WTC11 (cell line): ENCODE measurements at regions not wholly inside any gene's neighbourhood (a gene's known extent, or its start where the extent isn't known, plus 50 kb on each side); places are given as distances from the start of the nearest gene placed in this dataset.

Experiments used
- ATAC-seq: fragments of 200-7000 bp; cut with Tn5 transposase; 2 replicates; pipeline ENCODE4 v1.10.0; 2021; ENCODE audit warnings: mild to moderate bottlenecking, moderate library complexity
- CTCF ChIA-PET: fragments of 300-600 bp; sonication (Branson Sonifier 250); formaldehyde crosslinking; loops from one replicate; lab custom pipeline; 2021; ENCODE audit warnings: antibody characterized with exemption; lab: Charles Lee
- POLR2A ChIA-PET: fragments of 350-600 bp; sonication (Branson Sonifier 250); formaldehyde crosslinking; loops from one replicate; lab custom pipeline; 2021; ENCODE audit warnings: antibody characterized with exemption; lab: Charles Lee
- DNase-seq: peaks from one replicate; pipeline ENCODE4 v3.0.0; 2021; ENCODE audit warnings: low spot score
- H3K27ac Mint-ChIP-seq: 2 replicates; pipeline ENCODE4 v1.8.0; 2021; ENCODE audit warnings: mixed read lengths
- H3K27me3 Mint-ChIP-seq: 2 replicates; pipeline ENCODE4 v1.8.0; 2021; ENCODE audit warnings: low read depth, mild to moderate bottlenecking, moderate library complexity, mixed read lengths
- H3K36me3 Mint-ChIP-seq: 2 replicates; pipeline ENCODE4 v1.8.0; 2021; ENCODE audit warnings: mixed read lengths
- H3K4me1 Mint-ChIP-seq: 2 replicates; pipeline ENCODE4 v1.8.0; 2022; ENCODE audit warnings: mixed read lengths
- H3K4me3 Mint-ChIP-seq: 2 replicates; pipeline ENCODE4 v1.8.0; 2021; ENCODE audit warnings: mild to moderate bottlenecking, moderate library complexity, mixed read lengths
- H3K9me3 Mint-ChIP-seq: 2 replicates; pipeline ENCODE4 v1.8.0; 2021; ENCODE audit warnings: mixed read lengths
- ATF1 ChIP-seq: sonication (generic); formaldehyde crosslinking; IDR thresholded peaks from 2 replicates; pipeline ENCODE4 v1.8.1; 2023; ENCODE audit warnings: mild to moderate bottlenecking, moderate library complexity, missing genetic modification reagents
- CREB1 ChIP-seq: sonication (generic); formaldehyde crosslinking; IDR thresholded peaks from 2 replicates; pipeline ENCODE4 v1.8.0; 2023; ENCODE audit warnings: mild to moderate bottlenecking, missing genetic modification reagents
- CREM ChIP-seq: sonication (generic); formaldehyde crosslinking; IDR thresholded peaks from 2 replicates; pipeline ENCODE4 v1.8.1; 2022; ENCODE audit warnings: mild to moderate bottlenecking, missing genetic modification reagents, moderate library complexity
- ELF4 ChIP-seq: sonication (generic); formaldehyde crosslinking; IDR thresholded peaks from 2 replicates; pipeline ENCODE4 v1.8.1; 2022; ENCODE audit warnings: low read depth, mild to moderate bottlenecking, moderate library complexity, missing genetic modification reagents
- ESRRA ChIP-seq: sonication (generic); formaldehyde crosslinking; IDR thresholded peaks from 2 replicates; pipeline ENCODE4 v1.8.1; 2022; ENCODE audit warnings: mild to moderate bottlenecking, missing genetic modification reagents, borderline replicate concordance
- KAT7 ChIP-seq: sonication (generic); formaldehyde crosslinking; IDR thresholded peaks from 2 replicates; pipeline ENCODE4 v1.8.1; 2023; ENCODE audit warnings: missing genetic modification reagents, mild to moderate bottlenecking, borderline replicate concordance
- SMAD4 ChIP-seq: sonication (generic); formaldehyde crosslinking; IDR thresholded peaks from 2 replicates; pipeline ENCODE4 v1.8.0; 2022; ENCODE audit warnings: mild to moderate bottlenecking, missing genetic modification reagents
- TEAD4 ChIP-seq: sonication (generic); formaldehyde crosslinking; IDR thresholded peaks from 2 replicates; pipeline ENCODE4 v1.8.0; 2022; ENCODE audit warnings: mild to moderate bottlenecking, missing genetic modification reagents
- ZNF219 ChIP-seq: sonication (generic); formaldehyde crosslinking; IDR thresholded peaks from 2 replicates; pipeline ENCODE4 v1.8.0; 2023; ENCODE audit warnings: missing genetic modification reagents, mild to moderate bottlenecking, borderline replicate concordance
- ZNF317 ChIP-seq: sonication (generic); formaldehyde crosslinking; IDR thresholded peaks from 2 replicates; pipeline ENCODE4 v1.8.1; 2023; ENCODE audit warnings: low read depth, mild to moderate bottlenecking, moderate library complexity, missing genetic modification reagents, borderline replicate concordance
- TF ChIP-seq, protein P1 (sequence below): sonication (generic); formaldehyde crosslinking; conservative IDR thresholded peaks from 2 replicates; pipeline ENCODE4 v1.8.1; 2022; ENCODE audit warnings: mild to moderate bottlenecking, missing genetic modification reagents
- TF ChIP-seq, protein P2 (sequence below): sonication (generic); formaldehyde crosslinking; IDR thresholded peaks from 2 replicates; pipeline ENCODE4 v1.8.0; 2022; ENCODE audit warnings: missing genetic modification reagents
- TF ChIP-seq, protein P3 (sequence below): sonication (generic); formaldehyde crosslinking; IDR thresholded peaks from 2 replicates; pipeline ENCODE4 v1.8.1; 2023; ENCODE audit warnings: mild to moderate bottlenecking, moderate library complexity, missing genetic modification reagents
- TF ChIP-seq, protein P4 (sequence below): sonication (generic); formaldehyde crosslinking; IDR thresholded peaks from 2 replicates; pipeline ENCODE4 v1.8.1; 2023; ENCODE audit warnings: mild to moderate bottlenecking, missing genetic modification reagents
- TF ChIP-seq, protein P5 (sequence below): sonication (generic); formaldehyde crosslinking; IDR thresholded peaks from 2 replicates; pipeline ENCODE4 v1.8.0; 2023; ENCODE audit warnings: missing genetic modification reagents
- TF ChIP-seq, protein P6 (sequence below): fragments of 250-450 bp; sonication (Bioruptor Pico); IDR thresholded peaks from 2 replicates; pipeline ENCODE4 v2.1.2; 2022; ENCODE audit warnings: mild to moderate bottlenecking, moderate library complexity
- TF ChIP-seq, protein P7 (sequence below): sonication (generic); formaldehyde crosslinking; IDR thresholded peaks from 2 replicates; pipeline ENCODE4 v1.8.1; 2022; ENCODE audit warnings: mild to moderate bottlenecking, missing genetic modification reagents, moderate library complexity, borderline replicate concordance

DNA sequence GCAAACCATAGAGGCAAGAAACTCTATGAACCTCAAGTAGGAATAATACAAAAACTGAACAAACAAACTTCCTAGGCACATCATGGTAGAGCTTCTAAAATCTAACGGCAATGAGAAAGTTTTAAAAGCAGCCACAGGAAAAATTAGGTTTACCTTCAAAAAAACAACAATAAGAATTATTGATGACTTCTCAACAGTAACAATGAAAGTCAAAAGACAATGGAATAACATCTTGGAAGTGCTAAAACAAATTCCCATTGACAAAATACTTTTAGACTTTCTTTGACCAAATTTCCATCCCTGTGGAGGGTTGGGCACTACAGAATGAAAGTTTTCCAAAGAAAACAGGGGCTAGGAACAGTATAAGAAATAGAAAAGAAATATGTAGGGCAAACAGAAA lies 222.9 kb upstream of the ERCC4 start:
- H3K27ac Mint-ChIP-seq: no peak overlapping the region
- peaks cover 4% of the 10 kb centered on the region for H3K27me3 Mint-ChIP-seq
- H3K36me3 Mint-ChIP-seq: peaks cover 51% of the 10 kb centered on the region
- H3K4me1 Mint-ChIP-seq: no peaks in the 10 kb centered on the region
- DNase-seq: no peak
- POLR2A ChIA-PET: no interaction called here
- CTCF ChIA-PET: no interaction called here
- H3K4me3 Mint-ChIP-seq: no peak overlapping the region
- H3K9me3 Mint-ChIP-seq: peaks cover 77% of the 10 kb centered on the region
- TF ChIP-seq ZNF317 (CRISPR knock-in tag): peak; percentile 95
- no peak for TF ChIP-seq ELF4 (CRISPR knock-in tag)
- TF ChIP-seq, all 79 proteins: peak for 1
- ATAC-seq: no peak

DNA sequence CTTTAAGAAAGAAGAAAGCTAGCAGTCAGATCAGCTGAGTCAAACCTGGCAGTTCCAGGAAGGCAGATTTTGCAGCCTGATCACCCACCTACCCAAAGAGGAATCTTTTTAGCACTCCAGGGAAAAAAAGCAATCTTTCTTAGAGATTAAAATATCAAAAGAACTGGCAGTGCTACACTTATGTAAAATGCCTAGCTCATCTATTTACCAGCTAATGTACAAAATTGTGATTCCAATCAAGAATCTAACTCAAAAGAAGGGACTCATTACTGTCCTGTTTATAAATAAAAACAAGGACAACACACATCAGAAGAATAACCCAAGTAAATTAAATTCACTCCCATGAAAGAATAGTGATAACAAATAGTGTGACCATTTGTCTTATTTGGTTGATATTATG lies 222.4 kb upstream of the ERCC4 start:
- CTCF ChIA-PET: no interaction called here
- TF ChIP-seq ESRRA (CRISPR knock-in tag) (no peak), ATF1 (CRISPR knock-in tag) (no peak), SMAD4 (CRISPR knock-in tag) (no peak), KAT7 (no peak), CREB1 (CRISPR knock-in tag) (no peak), ZNF219 (no peak), CREM (CRISPR knock-in tag) (no peak)
- TF ChIP-seq, protein P1, sequence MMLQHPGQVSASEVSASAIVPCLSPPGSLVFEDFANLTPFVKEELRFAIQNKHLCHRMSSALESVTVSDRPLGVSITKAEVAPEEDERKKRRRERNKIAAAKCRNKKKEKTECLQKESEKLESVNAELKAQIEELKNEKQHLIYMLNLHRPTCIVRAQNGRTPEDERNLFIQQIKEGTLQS (CRISPR knock-in tag): no peak
- TF ChIP-seq, protein P2, sequence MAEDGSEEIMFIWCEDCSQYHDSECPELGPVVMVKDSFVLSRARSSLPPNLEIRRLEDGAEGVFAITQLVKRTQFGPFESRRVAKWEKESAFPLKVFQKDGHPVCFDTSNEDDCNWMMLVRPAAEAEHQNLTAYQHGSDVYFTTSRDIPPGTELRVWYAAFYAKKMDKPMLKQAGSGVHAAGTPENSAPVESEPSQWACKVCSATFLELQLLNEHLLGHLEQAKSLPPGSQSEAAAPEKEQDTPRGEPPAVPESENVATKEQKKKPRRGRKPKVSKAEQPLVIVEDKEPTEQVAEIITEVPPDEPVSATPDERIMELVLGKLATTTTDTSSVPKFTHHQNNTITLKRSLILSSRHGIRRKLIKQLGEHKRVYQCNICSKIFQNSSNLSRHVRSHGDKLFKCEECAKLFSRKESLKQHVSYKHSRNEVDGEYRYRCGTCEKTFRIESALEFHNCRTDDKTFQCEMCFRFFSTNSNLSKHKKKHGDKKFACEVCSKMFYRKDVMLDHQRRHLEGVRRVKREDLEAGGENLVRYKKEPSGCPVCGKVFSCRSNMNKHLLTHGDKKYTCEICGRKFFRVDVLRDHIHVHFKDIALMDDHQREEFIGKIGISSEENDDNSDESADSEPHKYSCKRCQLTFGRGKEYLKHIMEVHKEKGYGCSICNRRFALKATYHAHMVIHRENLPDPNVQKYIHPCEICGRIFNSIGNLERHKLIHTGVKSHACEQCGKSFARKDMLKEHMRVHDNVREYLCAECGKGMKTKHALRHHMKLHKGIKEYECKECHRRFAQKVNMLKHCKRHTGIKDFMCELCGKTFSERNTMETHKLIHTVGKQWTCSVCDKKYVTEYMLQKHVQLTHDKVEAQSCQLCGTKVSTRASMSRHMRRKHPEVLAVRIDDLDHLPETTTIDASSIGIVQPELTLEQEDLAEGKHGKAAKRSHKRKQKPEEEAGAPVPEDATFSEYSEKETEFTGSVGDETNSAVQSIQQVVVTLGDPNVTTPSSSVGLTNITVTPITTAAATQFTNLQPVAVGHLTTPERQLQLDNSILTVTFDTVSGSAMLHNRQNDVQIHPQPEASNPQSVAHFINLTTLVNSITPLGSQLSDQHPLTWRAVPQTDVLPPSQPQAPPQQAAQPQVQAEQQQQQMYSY (CRISPR knock-in tag): no peak
- TF ChIP-seq, protein P3, sequence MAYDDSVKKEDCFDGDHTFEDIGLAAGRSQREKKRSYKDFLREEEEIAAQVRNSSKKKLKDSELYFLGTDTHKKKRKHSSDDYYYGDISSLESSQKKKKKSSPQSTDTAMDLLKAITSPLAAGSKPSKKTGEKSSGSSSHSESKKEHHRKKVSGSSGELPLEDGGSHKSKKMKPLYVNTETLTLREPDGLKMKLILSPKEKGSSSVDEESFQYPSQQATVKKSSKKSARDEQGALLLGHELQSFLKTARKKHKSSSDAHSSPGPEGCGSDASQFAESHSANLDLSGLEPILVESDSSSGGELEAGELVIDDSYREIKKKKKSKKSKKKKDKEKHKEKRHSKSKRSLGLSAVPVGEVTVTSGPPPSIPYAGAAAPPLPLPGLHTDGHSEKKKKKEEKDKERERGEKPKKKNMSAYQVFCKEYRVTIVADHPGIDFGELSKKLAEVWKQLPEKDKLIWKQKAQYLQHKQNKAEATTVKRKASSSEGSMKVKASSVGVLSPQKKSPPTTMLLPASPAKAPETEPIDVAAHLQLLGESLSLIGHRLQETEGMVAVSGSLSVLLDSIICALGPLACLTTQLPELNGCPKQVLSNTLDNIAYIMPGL: no peak
- TF ChIP-seq, protein P4, sequence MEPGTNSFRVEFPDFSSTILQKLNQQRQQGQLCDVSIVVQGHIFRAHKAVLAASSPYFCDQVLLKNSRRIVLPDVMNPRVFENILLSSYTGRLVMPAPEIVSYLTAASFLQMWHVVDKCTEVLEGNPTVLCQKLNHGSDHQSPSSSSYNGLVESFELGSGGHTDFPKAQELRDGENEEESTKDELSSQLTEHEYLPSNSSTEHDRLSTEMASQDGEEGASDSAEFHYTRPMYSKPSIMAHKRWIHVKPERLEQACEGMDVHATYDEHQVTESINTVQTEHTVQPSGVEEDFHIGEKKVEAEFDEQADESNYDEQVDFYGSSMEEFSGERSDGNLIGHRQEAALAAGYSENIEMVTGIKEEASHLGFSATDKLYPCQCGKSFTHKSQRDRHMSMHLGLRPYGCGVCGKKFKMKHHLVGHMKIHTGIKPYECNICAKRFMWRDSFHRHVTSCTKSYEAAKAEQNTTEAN (CRISPR knock-in tag): no peak
- TF ChIP-seq, protein P5, sequence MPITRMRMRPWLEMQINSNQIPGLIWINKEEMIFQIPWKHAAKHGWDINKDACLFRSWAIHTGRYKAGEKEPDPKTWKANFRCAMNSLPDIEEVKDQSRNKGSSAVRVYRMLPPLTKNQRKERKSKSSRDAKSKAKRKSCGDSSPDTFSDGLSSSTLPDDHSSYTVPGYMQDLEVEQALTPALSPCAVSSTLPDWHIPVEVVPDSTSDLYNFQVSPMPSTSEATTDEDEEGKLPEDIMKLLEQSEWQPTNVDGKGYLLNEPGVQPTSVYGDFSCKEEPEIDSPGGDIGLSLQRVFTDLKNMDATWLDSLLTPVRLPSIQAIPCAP: no peak
- TF ChIP-seq, all 79 proteins: peak for 0
- no peaks in the 10 kb centered on the region for H3K4me1 Mint-ChIP-seq
- H3K27me3 Mint-ChIP-seq: peaks cover 4% of the 10 kb centered on the region
- no peak for DNase-seq
- H3K9me3 Mint-ChIP-seq: peaks cover 72% of the 10 kb centered on the region
- H3K27ac Mint-ChIP-seq: no peak overlapping the region
- ATAC-seq: no peak
- no peak overlapping the region for H3K4me3 Mint-ChIP-seq
- H3K36me3 Mint-ChIP-seq: peaks cover 46% of the 10 kb centered on the region
- POLR2A ChIA-PET: no interaction called here

DNA sequence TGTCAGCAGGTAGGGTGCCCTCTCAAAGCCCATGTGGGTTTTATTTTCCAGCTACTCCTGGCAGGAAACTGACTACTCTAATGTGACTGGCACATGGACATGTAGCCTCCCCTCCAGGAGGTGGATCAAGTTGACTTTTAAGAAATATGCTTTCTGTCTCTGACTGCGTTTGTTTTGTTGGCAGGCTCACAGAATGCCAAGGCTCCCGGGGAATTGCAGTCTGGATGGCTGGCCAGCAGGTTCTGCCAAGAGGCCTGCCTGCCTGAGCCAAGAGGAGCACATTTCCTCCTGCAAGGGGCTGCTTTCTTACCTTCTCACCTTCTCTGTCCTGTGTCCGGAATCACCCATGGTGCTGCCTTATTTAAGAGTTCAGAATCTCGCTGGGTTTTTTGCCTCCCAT lies 217.3 kb upstream of the ERCC4 start:
- CTCF ChIA-PET: interaction anchor here (0.6 kb wide), 1 partner anchor 590 kb away, joined by 3 read pairs; no protein-coding TSS in a partner anchor
- no peak overlapping the region for H3K27ac Mint-ChIP-seq
- POLR2A ChIA-PET: no interaction called here
- TF ChIP-seq, protein P6, sequence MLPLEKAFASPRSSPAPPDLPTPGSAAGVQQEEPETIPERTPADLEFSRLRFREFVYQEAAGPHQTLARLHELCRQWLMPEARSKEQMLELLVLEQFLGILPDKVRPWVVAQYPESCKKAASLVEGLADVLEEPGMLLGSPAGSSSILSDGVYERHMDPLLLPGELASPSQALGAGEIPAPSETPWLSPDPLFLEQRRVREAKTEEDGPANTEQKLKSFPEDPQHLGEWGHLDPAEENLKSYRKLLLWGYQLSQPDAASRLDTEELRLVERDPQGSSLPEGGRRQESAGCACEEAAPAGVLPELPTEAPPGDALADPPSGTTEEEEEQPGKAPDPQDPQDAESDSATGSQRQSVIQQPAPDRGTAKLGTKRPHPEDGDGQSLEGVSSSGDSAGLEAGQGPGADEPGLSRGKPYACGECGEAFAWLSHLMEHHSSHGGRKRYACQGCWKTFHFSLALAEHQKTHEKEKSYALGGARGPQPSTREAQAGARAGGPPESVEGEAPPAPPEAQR: no peak
- TF ChIP-seq, protein P2 (CRISPR knock-in tag): no peak
- TF ChIP-seq, protein P7, sequence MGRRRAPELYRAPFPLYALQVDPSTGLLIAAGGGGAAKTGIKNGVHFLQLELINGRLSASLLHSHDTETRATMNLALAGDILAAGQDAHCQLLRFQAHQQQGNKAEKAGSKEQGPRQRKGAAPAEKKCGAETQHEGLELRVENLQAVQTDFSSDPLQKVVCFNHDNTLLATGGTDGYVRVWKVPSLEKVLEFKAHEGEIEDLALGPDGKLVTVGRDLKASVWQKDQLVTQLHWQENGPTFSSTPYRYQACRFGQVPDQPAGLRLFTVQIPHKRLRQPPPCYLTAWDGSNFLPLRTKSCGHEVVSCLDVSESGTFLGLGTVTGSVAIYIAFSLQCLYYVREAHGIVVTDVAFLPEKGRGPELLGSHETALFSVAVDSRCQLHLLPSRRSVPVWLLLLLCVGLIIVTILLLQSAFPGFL (CRISPR knock-in tag): no peak
- no peak for TF ChIP-seq TEAD4
- H3K4me1 Mint-ChIP-seq: peaks cover 7% of the 10 kb centered on the region
- no peaks in the 10 kb centered on the region; the same call in 1 of the 2 replicates for H3K27me3 Mint-ChIP-seq
- peaks cover 13% of the 10 kb centered on the region for H3K36me3 Mint-ChIP-seq
- DNase-seq (no peak), ATAC-seq (no peak)
- H3K9me3 Mint-ChIP-seq: peaks cover 41% of the 10 kb centered on the region
- H3K4me3 Mint-ChIP-seq: no peak overlapping the region
